ENCODE measurements at regions not wholly inside any gene's neighbourhood (a gene's known extent, or its start where the extent isn't known, plus 50 kb on each side); places are given as distances from the start of the nearest gene placed in this dataset.

GRCh38 chr14:89639687-89640086 lies 222.7 kb upstream of the FOXN3 start:
- TF ChIP-seq CTCF (IDR thresholded peaks at IDR 0.05) (no peak), ZFX (IDR thresholded peaks at IDR 0.05; ENCODE audit: borderline replicate concordance) (no peak)
